HEK293 (cell line): ENCODE measurements at regions not wholly inside any gene's neighbourhood (a gene's known extent, or its start where the extent isn't known, plus 50 kb on each side); places are given as distances from the start of the nearest gene placed in this dataset.

Source experiments
- ATF2 ChIP-seq: fragments of 450-650 bp; formaldehyde crosslinking; IDR thresholded peaks from 2 replicates; pipeline ENCODE4 v1.5.1; 2016; ENCODE audit warnings: missing biosample characterization, missing genetic modification characterization, low read depth
- CTCF ChIP-seq: fragments of 450-650 bp; formaldehyde crosslinking; IDR thresholded peaks from 2 replicates; pipeline ENCODE4 v1.5.1; 2016; ENCODE audit warnings: missing biosample characterization, missing genetic modification characterization
- KLF8 ChIP-seq: fragments of 450-650 bp; formaldehyde crosslinking; IDR thresholded peaks from 2 replicates; pipeline ENCODE4 v1.5.1; 2016; ENCODE audit warnings: missing biosample characterization, missing genetic modification characterization
- YY1 ChIP-seq: fragments of 450-650 bp; formaldehyde crosslinking; IDR thresholded peaks from 2 replicates; pipeline ENCODE4 v1.5.1; 2018; ENCODE audit warnings: missing biosample characterization, missing genetic modification characterization
- ZBTB20 ChIP-seq: fragments of 450-650 bp; formaldehyde crosslinking; IDR thresholded peaks from 2 replicates; pipeline ENCODE4 v1.5.1; 2016; ENCODE audit warnings: missing biosample characterization, missing genetic modification characterization
- ZNF184 ChIP-seq: fragments of 450-650 bp; IDR thresholded peaks from 2 replicates; pipeline ENCODE4 v1.5.1; 2018; ENCODE audit warnings: missing biosample characterization, mild to moderate bottlenecking, missing genetic modification characterization
- ZNF24 ChIP-seq: fragments of 450-650 bp; formaldehyde crosslinking; IDR thresholded peaks from 2 replicates; pipeline ENCODE4 v1.5.1; 2016; ENCODE audit warnings: missing biosample characterization, missing genetic modification characterization
- ZNF311 ChIP-seq: fragments of 450-650 bp; formaldehyde crosslinking; IDR thresholded peaks from 2 replicates; pipeline ENCODE4 v1.5.1; 2017; ENCODE audit warnings: missing biosample characterization, missing genetic modification characterization, borderline replicate concordance
- ZNF510 ChIP-seq: fragments of 450-650 bp; formaldehyde crosslinking; IDR thresholded peaks from 2 replicates; pipeline ENCODE4 v1.5.1; 2018; ENCODE audit warnings: mild to moderate bottlenecking, missing genetic modification characterization, missing biosample characterization; ENCODE audit not compliant: insufficient replicate concordance
- ZNF677 ChIP-seq: fragments of 450-650 bp; IDR thresholded peaks from 2 replicates; pipeline ENCODE4 v1.5.0; 2018; ENCODE audit warnings: missing biosample characterization, mild to moderate bottlenecking, missing genetic modification characterization, moderate library complexity
- ZSCAN5A ChIP-seq: fragments of 450-650 bp; formaldehyde crosslinking; IDR thresholded peaks from 2 replicates; pipeline ENCODE4 v1.5.1; 2016; ENCODE audit warnings: missing biosample characterization, missing genetic modification characterization
- TF ChIP-seq, protein P1 (sequence below): fragments of 450-650 bp; formaldehyde crosslinking; IDR thresholded peaks from 2 replicates; pipeline ENCODE4 v1.5.1; 2016; ENCODE audit warnings: missing biosample characterization, missing genetic modification characterization, borderline replicate concordance
- TF ChIP-seq, protein P2 (sequence below): fragments of 450-650 bp; formaldehyde crosslinking; IDR thresholded peaks from 2 replicates; pipeline ENCODE4 v1.5.1; 2016; ENCODE audit warnings: missing biosample characterization, missing genetic modification characterization

DNA sequence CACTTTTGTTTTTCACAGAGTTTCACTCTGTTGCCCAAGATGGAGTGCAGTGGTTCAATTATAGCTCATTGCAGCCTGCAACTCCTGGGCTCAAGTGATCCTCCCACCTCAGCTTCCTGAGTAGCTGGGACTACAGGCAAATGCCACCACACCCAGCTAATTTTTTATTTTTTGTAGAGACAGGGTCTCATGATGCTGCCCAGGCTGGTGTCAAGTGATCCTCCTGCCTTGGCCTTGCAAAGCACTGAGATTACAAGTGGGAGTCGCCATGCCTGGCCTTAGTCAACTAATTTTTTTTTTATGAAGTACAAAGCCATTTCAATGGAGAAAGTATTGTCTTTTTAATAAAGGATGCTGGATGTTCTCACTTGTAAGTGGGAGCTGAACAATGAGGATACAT is 51.3 kb upstream of the UXT start:
- no peak for TF ChIP-seq ATF2 (tag by site-specific recombination)
- TF ChIP-seq ZSCAN5A (tag by site-specific recombination) = no peak
- no peak for TF ChIP-seq YY1 (tag by site-specific recombination)
- TF ChIP-seq ZBTB20 (tag by site-specific recombination) = no peak
- no peak for TF ChIP-seq ZNF510
- TF ChIP-seq CTCF (tag by site-specific recombination) = no peak
- no peak for TF ChIP-seq ZNF677
- no peak for TF ChIP-seq ZNF184 (tag by site-specific recombination)
- TF ChIP-seq KLF8 = no peak
- no peak for TF ChIP-seq ZNF24 (tag by site-specific recombination)
- TF ChIP-seq, protein P1, sequence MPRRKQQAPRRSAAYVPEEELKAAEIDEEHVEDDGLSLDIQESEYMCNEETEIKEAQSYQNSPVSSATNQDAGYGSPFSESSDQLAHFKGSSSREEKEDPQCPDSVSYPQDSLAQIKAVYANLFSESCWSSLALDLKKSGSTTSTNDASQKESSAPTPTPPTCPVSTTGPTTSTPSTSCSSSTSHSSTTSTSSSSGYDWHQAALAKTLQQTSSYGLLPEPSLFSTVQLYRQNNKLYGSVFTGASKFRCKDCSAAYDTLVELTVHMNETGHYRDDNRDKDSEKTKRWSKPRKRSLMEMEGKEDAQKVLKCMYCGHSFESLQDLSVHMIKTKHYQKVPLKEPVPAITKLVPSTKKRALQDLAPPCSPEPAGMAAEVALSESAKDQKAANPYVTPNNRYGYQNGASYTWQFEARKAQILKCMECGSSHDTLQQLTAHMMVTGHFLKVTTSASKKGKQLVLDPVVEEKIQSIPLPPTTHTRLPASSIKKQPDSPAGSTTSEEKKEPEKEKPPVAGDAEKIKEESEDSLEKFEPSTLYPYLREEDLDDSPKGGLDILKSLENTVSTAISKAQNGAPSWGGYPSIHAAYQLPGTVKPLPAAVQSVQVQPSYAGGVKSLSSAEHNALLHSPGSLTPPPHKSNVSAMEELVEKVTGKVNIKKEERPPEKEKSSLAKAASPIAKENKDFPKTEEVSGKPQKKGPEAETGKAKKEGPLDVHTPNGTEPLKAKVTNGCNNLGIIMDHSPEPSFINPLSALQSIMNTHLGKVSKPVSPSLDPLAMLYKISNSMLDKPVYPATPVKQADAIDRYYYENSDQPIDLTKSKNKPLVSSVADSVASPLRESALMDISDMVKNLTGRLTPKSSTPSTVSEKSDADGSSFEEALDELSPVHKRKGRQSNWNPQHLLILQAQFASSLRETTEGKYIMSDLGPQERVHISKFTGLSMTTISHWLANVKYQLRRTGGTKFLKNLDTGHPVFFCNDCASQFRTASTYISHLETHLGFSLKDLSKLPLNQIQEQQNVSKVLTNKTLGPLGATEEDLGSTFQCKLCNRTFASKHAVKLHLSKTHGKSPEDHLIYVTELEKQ = no peak
- no peak for TF ChIP-seq ZNF311 (tag by site-specific recombination)
- TF ChIP-seq, protein P2, sequence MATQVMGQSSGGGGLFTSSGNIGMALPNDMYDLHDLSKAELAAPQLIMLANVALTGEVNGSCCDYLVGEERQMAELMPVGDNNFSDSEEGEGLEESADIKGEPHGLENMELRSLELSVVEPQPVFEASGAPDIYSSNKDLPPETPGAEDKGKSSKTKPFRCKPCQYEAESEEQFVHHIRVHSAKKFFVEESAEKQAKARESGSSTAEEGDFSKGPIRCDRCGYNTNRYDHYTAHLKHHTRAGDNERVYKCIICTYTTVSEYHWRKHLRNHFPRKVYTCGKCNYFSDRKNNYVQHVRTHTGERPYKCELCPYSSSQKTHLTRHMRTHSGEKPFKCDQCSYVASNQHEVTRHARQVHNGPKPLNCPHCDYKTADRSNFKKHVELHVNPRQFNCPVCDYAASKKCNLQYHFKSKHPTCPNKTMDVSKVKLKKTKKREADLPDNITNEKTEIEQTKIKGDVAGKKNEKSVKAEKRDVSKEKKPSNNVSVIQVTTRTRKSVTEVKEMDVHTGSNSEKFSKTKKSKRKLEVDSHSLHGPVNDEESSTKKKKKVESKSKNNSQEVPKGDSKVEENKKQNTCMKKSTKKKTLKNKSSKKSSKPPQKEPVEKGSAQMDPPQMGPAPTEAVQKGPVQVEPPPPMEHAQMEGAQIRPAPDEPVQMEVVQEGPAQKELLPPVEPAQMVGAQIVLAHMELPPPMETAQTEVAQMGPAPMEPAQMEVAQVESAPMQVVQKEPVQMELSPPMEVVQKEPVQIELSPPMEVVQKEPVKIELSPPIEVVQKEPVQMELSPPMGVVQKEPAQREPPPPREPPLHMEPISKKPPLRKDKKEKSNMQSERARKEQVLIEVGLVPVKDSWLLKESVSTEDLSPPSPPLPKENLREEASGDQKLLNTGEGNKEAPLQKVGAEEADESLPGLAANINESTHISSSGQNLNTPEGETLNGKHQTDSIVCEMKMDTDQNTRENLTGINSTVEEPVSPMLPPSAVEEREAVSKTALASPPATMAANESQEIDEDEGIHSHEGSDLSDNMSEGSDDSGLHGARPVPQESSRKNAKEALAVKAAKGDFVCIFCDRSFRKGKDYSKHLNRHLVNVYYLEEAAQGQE (tag by site-specific recombination) = no peak
